ENCODE measurements at regions not wholly inside any gene's neighbourhood (a gene's known extent, or its start where the extent isn't known, plus 50 kb on each side); places are given as distances from the start of the nearest gene placed in this dataset.

DNA sequence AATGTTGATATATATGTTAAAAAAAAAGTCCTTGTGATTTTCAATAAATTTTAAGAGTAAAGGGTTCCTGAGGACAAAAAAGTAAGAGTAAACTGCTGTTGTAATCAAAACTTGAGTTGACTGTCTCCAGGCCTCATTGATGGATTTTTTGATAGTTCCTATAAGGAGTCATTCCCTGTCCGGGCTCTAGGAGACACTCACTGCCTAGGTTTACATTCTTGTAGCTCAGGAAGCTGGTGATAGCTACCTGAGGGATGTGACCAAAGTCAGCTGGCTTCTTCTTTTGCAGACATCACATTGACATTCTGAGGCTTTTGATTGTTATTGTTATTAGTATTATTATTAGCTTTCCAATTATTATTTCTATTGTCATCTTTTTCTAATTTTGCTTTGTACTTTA is 116.5 kb upstream of the FBXL7 start:
- intact Hi-C loops (cut with DNase I; ENCODE audit: low total_unique reads): no loop called here
- ATAC-seq: no peak

DNA sequence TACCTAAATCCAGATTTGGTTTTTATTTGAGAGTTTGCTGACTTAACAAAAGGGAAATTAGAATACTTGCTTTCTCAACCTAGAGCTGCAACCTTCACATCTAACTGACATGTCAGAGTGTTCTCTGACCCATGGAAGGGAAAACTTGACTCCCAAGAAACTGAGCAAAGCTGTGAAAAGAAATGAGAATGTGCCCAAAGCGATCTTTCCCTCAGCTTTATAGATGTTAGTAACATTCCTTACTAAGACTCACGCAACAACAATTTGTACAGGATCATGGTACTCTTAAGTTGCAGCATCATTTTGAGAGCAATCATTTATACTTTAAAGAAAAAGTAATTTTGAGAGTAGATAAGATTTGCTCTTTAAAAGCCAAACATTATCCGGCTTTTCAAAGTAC is 117.0 kb upstream of the FBXL7 start:
- DNase-seq (no peak), ATAC-seq (no peak)
- TF ChIP-seq, protein P1, sequence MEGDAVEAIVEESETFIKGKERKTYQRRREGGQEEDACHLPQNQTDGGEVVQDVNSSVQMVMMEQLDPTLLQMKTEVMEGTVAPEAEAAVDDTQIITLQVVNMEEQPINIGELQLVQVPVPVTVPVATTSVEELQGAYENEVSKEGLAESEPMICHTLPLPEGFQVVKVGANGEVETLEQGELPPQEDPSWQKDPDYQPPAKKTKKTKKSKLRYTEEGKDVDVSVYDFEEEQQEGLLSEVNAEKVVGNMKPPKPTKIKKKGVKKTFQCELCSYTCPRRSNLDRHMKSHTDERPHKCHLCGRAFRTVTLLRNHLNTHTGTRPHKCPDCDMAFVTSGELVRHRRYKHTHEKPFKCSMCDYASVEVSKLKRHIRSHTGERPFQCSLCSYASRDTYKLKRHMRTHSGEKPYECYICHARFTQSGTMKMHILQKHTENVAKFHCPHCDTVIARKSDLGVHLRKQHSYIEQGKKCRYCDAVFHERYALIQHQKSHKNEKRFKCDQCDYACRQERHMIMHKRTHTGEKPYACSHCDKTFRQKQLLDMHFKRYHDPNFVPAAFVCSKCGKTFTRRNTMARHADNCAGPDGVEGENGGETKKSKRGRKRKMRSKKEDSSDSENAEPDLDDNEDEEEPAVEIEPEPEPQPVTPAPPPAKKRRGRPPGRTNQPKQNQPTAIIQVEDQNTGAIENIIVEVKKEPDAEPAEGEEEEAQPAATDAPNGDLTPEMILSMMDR (IDR thresholded peaks at IDR 0.05 in 4 of 5, conservative IDR thresholded peaks at IDR 0.05 in 1 of 5): no peak
- Histone ChIP-seq H3K36me3 (no peaks in the 10 kb centered on the region), H3K27ac (no peak overlapping the region), H3K9me3 (no peaks in the 10 kb centered on the region), H3K4me1 (no peaks in the 10 kb centered on the region), H3K4me3 (no peak overlapping the region), H3K27me3 (no peaks in the 10 kb centered on the region)
- in situ Hi-C loops (cut with MboI; ENCODE audit: low sequenced_read_pairs in 4 of 4): no loop called here
- intact Hi-C loops (cut with DNase I; ENCODE audit: low total_unique reads): no loop called here

More for the DNA sequence above, 116.5 kb upstream of the FBXL7 start:
- in situ Hi-C loops (cut with MboI; ENCODE audit: low sequenced_read_pairs in 4 of 4): no loop called here
- Histone ChIP-seq H3K27me3 (no peaks in the 10 kb centered on the region), H3K27ac (no peak overlapping the region), H3K9me3 (no peaks in the 10 kb centered on the region), H3K4me3 (no peak overlapping the region), H3K36me3 (no peaks in the 10 kb centered on the region), H3K4me1 (no peaks in the 10 kb centered on the region)
- DNase-seq: no peak
- TF ChIP-seq, protein P1 (IDR thresholded peaks at IDR 0.05 in 4 of 5, conservative IDR thresholded peaks at IDR 0.05 in 1 of 5): peak in 1 of 5 experiments; percentile 16
- TF ChIP-seq POLR2A (IDR thresholded peaks at IDR 0.05): no peak

DNA sequence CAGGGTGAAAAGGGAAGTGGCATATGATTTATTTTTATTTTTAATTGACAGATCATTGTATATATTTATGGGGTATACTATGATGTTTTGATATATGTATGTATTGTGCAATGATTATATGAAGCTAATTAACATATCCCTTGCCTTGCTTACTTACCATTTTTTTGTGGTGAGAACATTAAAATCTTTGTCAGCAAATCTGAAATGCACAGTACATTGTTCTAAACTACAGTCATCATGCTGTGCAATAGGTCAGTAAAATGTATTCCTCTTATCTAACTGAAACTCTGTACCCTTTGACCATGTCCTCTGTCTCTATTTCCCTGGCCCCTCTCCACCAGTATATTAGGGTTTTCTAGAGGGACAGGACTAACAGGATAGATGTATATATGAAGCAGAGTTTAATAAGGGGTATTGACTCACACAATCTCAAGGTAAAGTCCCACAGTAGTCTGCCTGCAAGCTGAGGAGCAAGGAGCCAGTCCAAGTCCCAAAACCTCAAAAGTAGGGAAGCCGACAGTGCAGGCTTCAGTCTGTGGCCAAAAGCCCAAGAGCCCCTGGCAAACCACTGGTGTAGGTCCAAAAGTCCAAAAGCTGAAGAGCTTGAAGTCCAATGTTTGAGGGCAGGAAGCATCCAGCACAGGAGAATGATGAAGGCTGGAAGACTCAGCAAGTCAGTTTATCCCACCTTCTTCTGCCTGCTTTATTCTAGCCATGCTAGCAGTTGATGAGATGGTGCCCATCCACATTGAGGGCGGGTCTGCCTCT is 122.2 kb upstream of the FBXL7 start:
- intact Hi-C loops (cut with DNase I; ENCODE audit: low total_unique reads): no loop called here
- no peak for DNase-seq
- in situ Hi-C loops (cut with MboI; ENCODE audit: low sequenced_read_pairs in 4 of 4): no loop called here

DNA sequence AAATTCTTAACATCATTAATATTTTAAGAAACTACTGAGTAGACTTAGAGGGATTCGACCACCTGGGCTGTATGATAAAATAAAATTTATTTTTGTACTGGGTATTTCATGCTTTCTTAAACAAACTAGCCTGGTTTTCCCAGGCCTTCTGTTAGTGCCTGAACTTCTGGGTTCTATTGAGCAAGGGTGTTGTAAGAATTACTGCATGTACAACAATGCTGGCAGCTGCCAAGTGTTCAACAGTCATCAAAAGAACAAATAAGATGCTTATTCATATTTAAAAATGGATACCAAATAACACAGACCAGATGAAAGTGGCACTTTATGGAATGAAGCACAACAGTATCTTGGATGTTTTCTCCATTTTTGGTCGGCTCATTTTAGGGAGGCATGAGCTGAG is 123.2 kb upstream of the FBXL7 start:
- H3K4me1 ChIP-seq: no peaks in the 10 kb centered on the region
- in situ Hi-C loops (cut with MboI; ENCODE audit: low sequenced_read_pairs in 4 of 4): no loop called here
- H3K27ac ChIP-seq: no peak overlapping the region
- no peak for TF ChIP-seq POLR2A (IDR thresholded peaks at IDR 0.05)
- TF ChIP-seq, protein P1 (IDR thresholded peaks at IDR 0.05 in 4 of 5, conservative IDR thresholded peaks at IDR 0.05 in 1 of 5): no peak
- H3K36me3 ChIP-seq: no peaks in the 10 kb centered on the region
- H3K4me3 ChIP-seq: no peak overlapping the region
- H3K27me3 ChIP-seq: no peaks in the 10 kb centered on the region
- intact Hi-C loops (cut with DNase I; ENCODE audit: low total_unique reads): no loop called here
- no peak for ATAC-seq
- no peak for DNase-seq
- no peaks in the 10 kb centered on the region for H3K9me3 ChIP-seq

More for the DNA sequence above, 122.2 kb upstream of the FBXL7 start:
- no peak overlapping the region for H3K27ac ChIP-seq
- no peaks in the 10 kb centered on the region for H3K36me3 ChIP-seq
- TF ChIP-seq POLR2A (IDR thresholded peaks at IDR 0.05): no peak
- TF ChIP-seq, protein P1 (IDR thresholded peaks at IDR 0.05 in 4 of 5, conservative IDR thresholded peaks at IDR 0.05 in 1 of 5): no peak
- no peaks in the 10 kb centered on the region for H3K9me3 ChIP-seq
- H3K4me1 ChIP-seq: no peaks in the 10 kb centered on the region
- no peak overlapping the region for H3K4me3 ChIP-seq
- ATAC-seq: no peak
- no peaks in the 10 kb centered on the region for H3K27me3 ChIP-seq

DNA sequence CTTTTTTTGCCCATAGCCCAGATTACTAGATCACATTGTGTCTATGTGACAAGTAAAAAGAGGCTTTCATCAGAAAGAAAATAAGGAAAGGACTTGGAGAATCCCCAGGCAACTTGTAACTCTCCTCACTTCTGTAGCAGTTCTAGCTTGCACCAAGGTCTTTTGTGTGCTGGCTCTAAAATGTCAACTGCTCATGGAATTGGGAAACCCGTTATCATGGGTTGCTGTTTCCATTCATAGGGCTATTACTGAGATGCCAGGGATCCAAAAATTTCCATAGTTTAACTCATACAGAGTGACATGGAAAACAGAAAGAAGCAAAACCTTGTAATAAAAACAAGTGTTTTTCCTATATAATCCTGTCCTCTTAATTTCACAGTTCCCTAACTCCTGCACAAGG is 123.9 kb upstream of the FBXL7 start:
- Histone ChIP-seq H3K4me3 (no peak overlapping the region), H3K27me3 (no peaks in the 10 kb centered on the region), H3K9me3 (no peaks in the 10 kb centered on the region), H3K4me1 (no peaks in the 10 kb centered on the region), H3K27ac (no peak overlapping the region), H3K36me3 (no peaks in the 10 kb centered on the region)
- intact Hi-C loops (cut with DNase I; ENCODE audit: low total_unique reads) (no loop called here), in situ Hi-C loops (cut with MboI; ENCODE audit: low sequenced_read_pairs in 4 of 4) (no loop called here)
- DNase-seq: no peak
- TF ChIP-seq, protein P1 (IDR thresholded peaks at IDR 0.05 in 4 of 5, conservative IDR thresholded peaks at IDR 0.05 in 1 of 5): no peak
- no peak for TF ChIP-seq POLR2A (IDR thresholded peaks at IDR 0.05)
- no peak for ATAC-seq
